RPMI8226 (cell line): ENCODE measurements at regions not wholly inside any gene's neighbourhood (a gene's known extent, or its start where the extent isn't known, plus 50 kb on each side); places are given as distances from the start of the nearest gene placed in this dataset.

Experiments
- DNase-seq: peaks from one replicate; pipeline ENCODE4 v3.0.0-alpha.2; 2015

GRCh38 chrX:110432091-110432905 lies 73.7 kb downstream of the RTL9 start:
- no peak for DNase-seq

- no peak for DNase-seq
Observed at GRCh38 chrX:110432906-110433215, 74.2 kb downstream of the RTL9 start.

GRCh38 chrX:110435196-110435595 lies 76.5 kb downstream of the RTL9 start:
- DNase-seq: no peak

- DNase-seq: no peak
Observed at GRCh38 chrX:110436523-110436922, 77.9 kb downstream of the RTL9 start.

GRCh38 chrX:110437686-110438085 lies 79.0 kb downstream of the RTL9 start:
- DNase-seq: no peak

- DNase-seq: no peak
Observed at GRCh38 chrX:110440016-110440805, 81.6 kb downstream of the RTL9 start.

GRCh38 chrX:110442635-110443034 lies 84.0 kb downstream of the RTL9 start:
- peak; percentile 51 for DNase-seq

- DNase-seq: no peak
Observed at GRCh38 chrX:110444996-110445395, 86.3 kb downstream of the RTL9 start.

GRCh38 chrX:110448459-110448858 lies 89.8 kb downstream of the RTL9 start:
- no peak for DNase-seq

GRCh38 chrX:110449312-110449711 lies 90.7 kb downstream of the RTL9 start:
- no peak for DNase-seq

GRCh38 chrX:110450050-110450449 lies 91.4 kb downstream of the RTL9 start:
- DNase-seq: peak; percentile 72

- DNase-seq: no peak
Observed at GRCh38 chrX:110454336-110454735, 95.7 kb downstream of the RTL9 start.

GRCh38 chrX:110462957-110463356 lies 104.3 kb downstream of the RTL9 start:
- DNase-seq: no peak

- no peak for DNase-seq
Observed at GRCh38 chrX:110466790-110467189, 108.1 kb downstream of the RTL9 start.

GRCh38 chrX:110472265-110472664 lies 113.6 kb downstream of the RTL9 start:
- no peak for DNase-seq

GRCh38 chrX:110477593-110478228 lies 119.1 kb downstream of the RTL9 start:
- DNase-seq: no peak

- no peak for DNase-seq
Observed at GRCh38 chrX:110491846-110492620, 133.4 kb downstream of the RTL9 start.

- no peak for DNase-seq
Observed at GRCh38 chrX:110504947-110505346, 146.3 kb downstream of the RTL9 start.

- no peak for DNase-seq
Observed at GRCh38 chrX:110509755-110510532, 151.3 kb downstream of the RTL9 start.

GRCh38 chrX:110511238-110511637 lies 152.6 kb downstream of the RTL9 start:
- no peak for DNase-seq

- DNase-seq: no peak
Observed at GRCh38 chrX:110512341-110512740, 153.7 kb downstream of the RTL9 start.

- no peak for DNase-seq
Observed at GRCh38 chrX:110514509-110514908, 155.9 kb downstream of the RTL9 start.
